Prostate gland (tissue), 2 donors: ENCODE measurements at regions not wholly inside any gene's neighbourhood (a gene's known extent, or its start where the extent isn't known, plus 50 kb on each side); places are given as distances from the start of the nearest gene placed in this dataset.

ENCODE experiments used
- POLR2A ChIP-seq: fragments of 450-650 bp; IDR thresholded peaks from one replicate; pipeline ENCODE4 v1.6.1; 2016; ENCODE audit warnings: antibody characterized with exemption, mild to moderate bottlenecking
- POLR2AphosphoS5 ChIP-seq: sonication (generic); formaldehyde crosslinking; IDR thresholded peaks from one replicate; pipeline ENCODE4 v1.6.1; 2017; ENCODE audit warnings: antibody characterized with exemption
- TF ChIP-seq, protein P1 (sequence below), 4 experiments: fragments of 200-600 bp in 2 of 4; fragments of 450-650 bp in 2 of 4; sonication (generic) in 2 of 4; IDR thresholded peaks; 1 replicate in 3 of 4; 2 replicates in 1 of 4; pipeline ENCODE4 v1.5.1; 2016 to 2019; ENCODE audit warnings: antibody characterized with exemption in 4 of 4, mild to moderate bottlenecking in 2 of 4, moderate library complexity in 2 of 4

- TF ChIP-seq, protein P1, sequence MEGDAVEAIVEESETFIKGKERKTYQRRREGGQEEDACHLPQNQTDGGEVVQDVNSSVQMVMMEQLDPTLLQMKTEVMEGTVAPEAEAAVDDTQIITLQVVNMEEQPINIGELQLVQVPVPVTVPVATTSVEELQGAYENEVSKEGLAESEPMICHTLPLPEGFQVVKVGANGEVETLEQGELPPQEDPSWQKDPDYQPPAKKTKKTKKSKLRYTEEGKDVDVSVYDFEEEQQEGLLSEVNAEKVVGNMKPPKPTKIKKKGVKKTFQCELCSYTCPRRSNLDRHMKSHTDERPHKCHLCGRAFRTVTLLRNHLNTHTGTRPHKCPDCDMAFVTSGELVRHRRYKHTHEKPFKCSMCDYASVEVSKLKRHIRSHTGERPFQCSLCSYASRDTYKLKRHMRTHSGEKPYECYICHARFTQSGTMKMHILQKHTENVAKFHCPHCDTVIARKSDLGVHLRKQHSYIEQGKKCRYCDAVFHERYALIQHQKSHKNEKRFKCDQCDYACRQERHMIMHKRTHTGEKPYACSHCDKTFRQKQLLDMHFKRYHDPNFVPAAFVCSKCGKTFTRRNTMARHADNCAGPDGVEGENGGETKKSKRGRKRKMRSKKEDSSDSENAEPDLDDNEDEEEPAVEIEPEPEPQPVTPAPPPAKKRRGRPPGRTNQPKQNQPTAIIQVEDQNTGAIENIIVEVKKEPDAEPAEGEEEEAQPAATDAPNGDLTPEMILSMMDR (IDR thresholded peaks at IDR 0.05), result no peak
- TF ChIP-seq POLR2AphosphoS5 (no peak), POLR2A (no peak)
These were observed 108.0 kb upstream of the MAP3K4 start for GRCh38 chr6:160883560-160883959.
